HL-60 (cell line): ENCODE measurements at regions not wholly inside any gene's neighbourhood (a gene's known extent, or its start where the extent isn't known, plus 50 kb on each side); places are given as distances from the start of the nearest gene placed in this dataset.

Source experiments
- GABPA ChIP-seq: IDR thresholded peaks from 2 replicates; pipeline ENCODE4 v1.6.1; 2012; ENCODE audit warnings: low read depth
- POLR2AphosphoS5 ChIP-seq: IDR thresholded peaks from 2 replicates; pipeline ENCODE4 v1.6.1; 2012; ENCODE audit warnings: low read depth
- REST ChIP-seq: IDR thresholded peaks from 2 replicates; pipeline ENCODE4 v1.6.1; 2012; ENCODE audit warnings: low read depth; ENCODE audit not compliant: insufficient replicate concordance
- TF ChIP-seq, protein P1 (sequence below): IDR thresholded peaks from one replicate; pipeline ENCODE4 v1.5.1; 2011; ENCODE audit warnings: low read length, control low read depth, inconsistent platforms; ENCODE audit not compliant: insufficient read depth

DNA sequence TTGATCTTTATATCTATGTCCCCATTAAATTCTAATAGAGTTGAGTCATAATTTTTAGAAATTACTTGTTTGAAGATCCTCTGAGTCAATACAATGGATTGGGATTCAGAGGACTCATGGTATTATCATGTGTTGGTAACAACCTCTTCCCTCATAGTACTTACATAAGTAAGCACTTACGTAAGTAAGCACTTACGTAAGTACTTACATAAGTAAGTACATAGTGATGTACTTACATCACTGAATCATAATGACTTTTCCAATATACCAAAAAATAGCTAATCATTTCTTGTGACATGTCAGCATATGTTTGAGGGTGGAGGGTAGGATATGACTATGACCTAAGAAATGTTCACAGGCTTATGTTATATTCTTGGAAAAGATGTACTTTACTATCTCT lies 740.5 kb downstream of the SORCS1 start:
- TF ChIP-seq, protein P1, sequence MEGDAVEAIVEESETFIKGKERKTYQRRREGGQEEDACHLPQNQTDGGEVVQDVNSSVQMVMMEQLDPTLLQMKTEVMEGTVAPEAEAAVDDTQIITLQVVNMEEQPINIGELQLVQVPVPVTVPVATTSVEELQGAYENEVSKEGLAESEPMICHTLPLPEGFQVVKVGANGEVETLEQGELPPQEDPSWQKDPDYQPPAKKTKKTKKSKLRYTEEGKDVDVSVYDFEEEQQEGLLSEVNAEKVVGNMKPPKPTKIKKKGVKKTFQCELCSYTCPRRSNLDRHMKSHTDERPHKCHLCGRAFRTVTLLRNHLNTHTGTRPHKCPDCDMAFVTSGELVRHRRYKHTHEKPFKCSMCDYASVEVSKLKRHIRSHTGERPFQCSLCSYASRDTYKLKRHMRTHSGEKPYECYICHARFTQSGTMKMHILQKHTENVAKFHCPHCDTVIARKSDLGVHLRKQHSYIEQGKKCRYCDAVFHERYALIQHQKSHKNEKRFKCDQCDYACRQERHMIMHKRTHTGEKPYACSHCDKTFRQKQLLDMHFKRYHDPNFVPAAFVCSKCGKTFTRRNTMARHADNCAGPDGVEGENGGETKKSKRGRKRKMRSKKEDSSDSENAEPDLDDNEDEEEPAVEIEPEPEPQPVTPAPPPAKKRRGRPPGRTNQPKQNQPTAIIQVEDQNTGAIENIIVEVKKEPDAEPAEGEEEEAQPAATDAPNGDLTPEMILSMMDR, result no peak
- no peak for TF ChIP-seq REST
- no peak for TF ChIP-seq GABPA
- no peak for TF ChIP-seq POLR2AphosphoS5
